Psoas muscle (tissue), 7 donors: ENCODE measurements at regions not wholly inside any gene's neighbourhood (a gene's known extent, or its start where the extent isn't known, plus 50 kb on each side); places are given as distances from the start of the nearest gene placed in this dataset.

ENCODE experiments used
- ATAC-seq, 4 donors: fragments of 200-7000 bp; cut with Tn5 transposase; one replicate each; pipeline ENCODE4 v1.9.1; 2020; ENCODE audit warnings: moderate library complexity in 3 of 4, mild to moderate bottlenecking in 2 of 4
- DNase-seq, 2 donors: peaks; one replicate each; pipeline ENCODE4 v3.0.0-alpha.2; 2020
- H3K27ac ChIP-seq: fragments of 200-600 bp; one replicate; pipeline ENCODE4 v1.8.0; 2022
- H3K27me3 ChIP-seq, 3 donors: fragments of 200-600 bp in 1 of 3; one replicate each; pipeline versions ENCODE4 v1.6.1 to v1.8.0; 2013 to 2022; ENCODE audit warnings: low read length in 2 of 3, mild to moderate bottlenecking in 2 of 3, moderate library complexity in 1 of 3; ENCODE audit not compliant: insufficient read depth in 3 of 3
- H3K36me3 ChIP-seq, 2 donors: fragments of 200-600 bp in 1 of 2; one replicate each; pipeline versions ENCODE4 v1.6.1 to v1.8.0; 2013 to 2022; ENCODE audit warnings: low read depth in 1 of 2, mild to moderate bottlenecking in 1 of 2, moderate library complexity in 1 of 2; ENCODE audit not compliant: insufficient read depth in 1 of 2
- H3K4me1 ChIP-seq: fragments of 200-600 bp; one replicate; pipeline ENCODE4 v1.8.0; 2022
- H3K4me3 ChIP-seq: fragments of 200-600 bp; one replicate; pipeline ENCODE4 v1.8.0; 2022; ENCODE audit warnings: mild to moderate bottlenecking
- H3K9me3 ChIP-seq: fragments of 200-600 bp; one replicate; pipeline ENCODE4 v1.8.0; 2022
- CTCF ChIP-seq: fragments of 200-600 bp; IDR thresholded peaks from one replicate; pipeline ENCODE4 v1.8.0; 2022; ENCODE audit warnings: antibody characterized with exemption
- WGBS, 3 donors: extraction: QIAGEN DNeasy Blood & Tissue Kit; methylation state at CpG; one replicate each; pipeline versions ENCODE4 v1.1.6 to v1.1.7; 2013; 5-methylcytosine and 5-hydroxymethylcytosine counted together
- intact Hi-C, 2 donors: fragments of 100-400 bp; cut with DNase I; formaldehyde crosslinking; loops; one replicate each; pipeline versions ENCODE4 v1.11.0 to v1.14.2; 2022
- donor health status: healthy with polysubstance abuse.
- donor health status: DM: no; HTN: no; CAD: no; lungs with moderate emphysema.
- donor health status: Bipolar disorder and iron deficiency.
- donor health status: healthy.
- donor health status: DM: yes; HTN: yes; CAD: no.
- donor health status: DM: no; HTN: no; CAD: no.
- donor health status: DM: yes; HTN: yes; CAD: no.

DNA sequence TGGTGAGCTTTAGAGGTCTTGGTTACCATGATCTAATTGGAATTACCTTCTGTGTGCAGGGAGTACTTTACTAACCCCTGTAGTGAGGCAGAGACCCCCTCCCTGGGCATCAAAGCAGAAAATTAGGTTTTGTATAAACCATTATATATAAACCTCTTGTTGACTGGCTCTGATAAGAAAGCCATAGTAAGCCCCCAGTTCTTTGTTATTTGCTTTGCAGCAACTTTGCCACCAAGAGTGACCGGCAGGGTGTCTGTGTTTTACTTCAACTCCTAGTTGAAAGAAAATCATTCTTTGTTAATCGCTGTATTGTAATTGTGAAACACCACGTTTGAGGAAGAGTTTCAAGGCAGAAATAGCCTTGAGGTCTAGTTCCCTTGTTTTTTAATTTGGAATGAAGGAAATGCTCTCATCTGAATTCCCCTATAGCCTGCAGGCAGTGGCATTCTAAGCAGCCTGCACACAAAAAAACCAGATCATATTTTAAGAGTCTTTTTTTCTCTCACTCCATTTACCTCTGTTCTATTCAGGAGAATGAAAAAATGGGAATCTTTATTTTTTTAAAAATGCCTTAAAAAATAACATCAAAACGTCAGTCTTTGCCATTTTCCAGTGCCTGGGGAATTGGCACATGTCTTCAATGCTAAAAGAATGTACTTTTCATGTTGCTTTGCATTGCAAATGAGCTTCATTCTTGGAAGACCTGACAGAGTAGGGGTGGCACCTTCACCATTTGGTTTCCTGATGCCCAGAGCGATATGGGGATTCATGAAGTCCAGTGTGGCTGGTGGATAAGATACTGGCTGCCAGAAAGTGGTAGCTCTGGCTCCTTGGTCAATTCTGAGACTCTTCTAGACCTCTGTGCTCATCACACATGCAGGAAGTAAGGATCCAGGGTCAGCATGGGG, 338.1 kb downstream of the SLC4A3 start:
- ATAC-seq, result no peak
- H3K4me1 ChIP-seq, result no peaks in the 10 kb centered on the region
- H3K27ac ChIP-seq, result no peak overlapping the region
- no peak for DNase-seq
- H3K36me3 ChIP-seq, result no peaks in the 10 kb centered on the region
- no peaks in the 10 kb centered on the region for H3K9me3 ChIP-seq
- no peak overlapping the region for H3K4me3 ChIP-seq
- intact Hi-C loops, result no loop called here
- no peaks in the 10 kb centered on the region for H3K27me3 ChIP-seq
- WGBS, 3 donors, result 51 to 62% (median 60%) methylated on average over 5 of the region's 5 CpGs
- TF ChIP-seq CTCF, result no peak

GRCh38 chr2:219967247-219968245, 340.1 kb downstream of the SLC4A3 start:
- H3K27me3 ChIP-seq, result no peaks in the 10 kb centered on the region
- no peaks in the 10 kb centered on the region for H3K4me1 ChIP-seq
- H3K27ac ChIP-seq, result no peak overlapping the region
- H3K4me3 ChIP-seq, result no peak overlapping the region
- intact Hi-C loops, result no loop called here
- no peaks in the 10 kb centered on the region for H3K36me3 ChIP-seq
- WGBS, 3 donors, result 57 to 61% (median 60%) methylated on average over 8 of the region's 8 CpGs
- no peak for DNase-seq
- no peak for TF ChIP-seq CTCF
- no peaks in the 10 kb centered on the region for H3K9me3 ChIP-seq
- no peak for ATAC-seq

GRCh38 chr2:219968685-219969345, 341.4 kb downstream of the SLC4A3 start:
- Histone ChIP-seq H3K4me3 (no peak overlapping the region), H3K9me3 (no peaks in the 10 kb centered on the region), H3K27ac (no peak overlapping the region), H3K27me3 (no peaks in the 10 kb centered on the region), H3K36me3 (no peaks in the 10 kb centered on the region), H3K4me1 (no peaks in the 10 kb centered on the region)
- TF ChIP-seq CTCF, result no peak
- WGBS, 3 donors, result 70 to 77% (median 75%) methylated on average over 6 of the region's 6 CpGs
- ATAC-seq (no peak), DNase-seq (no peak)
- intact Hi-C loops, result no loop called here

GRCh38 chr2:219969508-219969907, 342.1 kb downstream of the SLC4A3 start:
- WGBS, 3 donors, result 44 to 62% (median 54%) methylated on average over 4 of the region's 4 CpGs
- Histone ChIP-seq H3K36me3 (no peaks in the 10 kb centered on the region), H3K27me3 (no peaks in the 10 kb centered on the region), H3K27ac (no peak overlapping the region), H3K9me3 (no peaks in the 10 kb centered on the region), H3K4me1 (no peaks in the 10 kb centered on the region), H3K4me3 (no peak overlapping the region)
- no peak for TF ChIP-seq CTCF
- intact Hi-C loops, result no loop called here
- ATAC-seq (no peak), DNase-seq (no peak)
